ENCODE measurements at regions not wholly inside any gene's neighbourhood (a gene's known extent, or its start where the extent isn't known, plus 50 kb on each side); places are given as distances from the start of the nearest gene placed in this dataset.

DNA sequence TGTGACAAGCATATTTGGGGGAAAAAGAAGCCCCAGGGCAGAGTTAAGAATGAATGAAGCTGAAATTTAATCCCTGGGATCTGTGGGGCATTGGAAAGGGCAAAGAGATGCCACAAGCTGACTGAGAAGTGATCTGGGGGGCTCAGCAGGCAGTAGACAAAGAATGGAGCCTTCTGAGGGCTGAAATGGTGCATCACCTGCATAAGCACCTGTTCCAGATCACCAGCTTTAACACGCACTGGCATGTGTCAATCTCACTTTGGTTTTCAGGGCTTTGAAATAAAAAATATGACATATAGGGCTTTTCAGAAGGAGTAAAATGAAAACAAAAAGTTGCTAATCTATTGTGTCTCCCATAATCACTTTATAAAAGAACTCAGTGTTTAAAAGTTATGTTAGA, 210.8 kb upstream of the ARHGEF26 start:
- Histone ChIP-seq H3K9ac (replicated peaks; ENCODE audit: extremely low read depth, insufficient read depth, low read length) (no peak overlapping the region), H3K79me2 (ENCODE audit: control insufficient read depth, insufficient read depth, low read length) (no peaks in the 10 kb centered on the region), H3K9me1 (replicated peaks; ENCODE audit: control insufficient read depth, extremely low read depth, insufficient read depth, low read length) (no peaks in the 10 kb centered on the region), H4K20me1 (replicated peaks; ENCODE audit: control insufficient read depth, extremely low read depth, insufficient read depth, low read length) (no peaks in the 10 kb centered on the region), H2AFZ (ENCODE audit: low read depth, low read length) (no peak overlapping the region), H3K9me3 (replicated peaks; ENCODE audit: control insufficient read depth, insufficient read depth, low read length) (no peaks in the 10 kb centered on the region), H3K4me2 (ENCODE audit: insufficient read depth, low read length) (no peak overlapping the region), H3K27ac (ENCODE audit: insufficient read depth, low read depth, low read length) (no peak overlapping the region), H3K4me1 (ENCODE audit: control insufficient read depth, extremely low read depth, insufficient read depth, low read length) (no peaks in the 10 kb centered on the region), H3K27me3 (ENCODE audit: control insufficient read depth in 2 of 2, insufficient read depth in 2 of 2, low read length in 2 of 2) (no peaks in the 10 kb centered on the region), H3K4me3 (replicated peaks in 1 of 3; ENCODE audit: insufficient read depth in 1 of 3, low read depth in 1 of 3, low read length in 3 of 3) (no peak overlapping the region), H3K36me3 (ENCODE audit: control insufficient read depth in 2 of 2, extremely low read depth in 1 of 2, insufficient read depth in 2 of 2, low read length in 2 of 2) (no peaks in the 10 kb centered on the region)
- no peak for DNase-seq (ENCODE audit: low read depth, low spot score)
- no peak for FAIRE-seq
- intact Hi-C loops (cut with micrococcal nuclease) (no loop called here), dilution Hi-C loops (cut with MboI; ENCODE audit: extremely low pct_ligation_motif_present, low sequenced_read_pairs) (no loop called here)
- ChIA-PET POLR2A (no interaction called here), CTCF (interaction anchor here (1.2 to 2.2 kb wide), 2 partner anchors 13 to 124 kb away, joined by 3 to 4 read pairs; no protein-coding TSS in a partner anchor)
- BruUV-seq (replicated peaks): no TSS peak
- no peak for TF ChIP-seq JUN (IDR thresholded peaks at IDR 0.05; ENCODE audit: borderline replicate concordance, insufficient read depth, insufficient read length, low read depth)
- TF ChIP-seq POLR2A (IDR thresholded peaks at IDR 0.05; ENCODE audit: low read depth, low read length): no peak
- no peak for TF ChIP-seq GATA2 (IDR thresholded peaks at IDR 0.05; ENCODE audit: insufficient read depth, insufficient read length, low read depth, low read length)
- TF ChIP-seq POLR2AphosphoS5 (IDR thresholded peaks at IDR 0.05; ENCODE audit: insufficient read depth, low read depth, low read length): no peak
- TF ChIP-seq MYC (IDR thresholded peaks at IDR 0.05; ENCODE audit: low read depth, low read length): no peak
- TF ChIP-seq FOS (IDR thresholded peaks at IDR 0.05; ENCODE audit: borderline replicate concordance, insufficient read depth, low read length): no peak
- TF ChIP-seq, protein P1, sequence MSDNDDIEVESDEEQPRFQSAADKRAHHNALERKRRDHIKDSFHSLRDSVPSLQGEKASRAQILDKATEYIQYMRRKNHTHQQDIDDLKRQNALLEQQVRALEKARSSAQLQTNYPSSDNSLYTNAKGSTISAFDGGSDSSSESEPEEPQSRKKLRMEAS (IDR thresholded peaks at IDR 0.05; ENCODE audit: insufficient read depth, insufficient read length): no peak
- no peak for TF ChIP-seq EZH2 (IDR thresholded peaks at IDR 0.05; ENCODE audit: borderline replicate concordance, low read depth, low read length, severe bottlenecking)
- TF ChIP-seq, protein P2, sequence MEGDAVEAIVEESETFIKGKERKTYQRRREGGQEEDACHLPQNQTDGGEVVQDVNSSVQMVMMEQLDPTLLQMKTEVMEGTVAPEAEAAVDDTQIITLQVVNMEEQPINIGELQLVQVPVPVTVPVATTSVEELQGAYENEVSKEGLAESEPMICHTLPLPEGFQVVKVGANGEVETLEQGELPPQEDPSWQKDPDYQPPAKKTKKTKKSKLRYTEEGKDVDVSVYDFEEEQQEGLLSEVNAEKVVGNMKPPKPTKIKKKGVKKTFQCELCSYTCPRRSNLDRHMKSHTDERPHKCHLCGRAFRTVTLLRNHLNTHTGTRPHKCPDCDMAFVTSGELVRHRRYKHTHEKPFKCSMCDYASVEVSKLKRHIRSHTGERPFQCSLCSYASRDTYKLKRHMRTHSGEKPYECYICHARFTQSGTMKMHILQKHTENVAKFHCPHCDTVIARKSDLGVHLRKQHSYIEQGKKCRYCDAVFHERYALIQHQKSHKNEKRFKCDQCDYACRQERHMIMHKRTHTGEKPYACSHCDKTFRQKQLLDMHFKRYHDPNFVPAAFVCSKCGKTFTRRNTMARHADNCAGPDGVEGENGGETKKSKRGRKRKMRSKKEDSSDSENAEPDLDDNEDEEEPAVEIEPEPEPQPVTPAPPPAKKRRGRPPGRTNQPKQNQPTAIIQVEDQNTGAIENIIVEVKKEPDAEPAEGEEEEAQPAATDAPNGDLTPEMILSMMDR (IDR thresholded peaks at IDR 0.05; ENCODE audit: extremely low read depth in 1 of 2, insufficient read depth in 1 of 2, low read depth in 1 of 2, low read length in 2 of 2): no peak
